ENCODE measurements at regions not wholly inside any gene's neighbourhood (a gene's known extent, or its start where the extent isn't known, plus 50 kb on each side); places are given as distances from the start of the nearest gene placed in this dataset.

GRCh38 chr16:51450376-51450775 lies 299.3 kb upstream of the SALL1 start:
- DNase-seq (ENCODE audit: extremely low spot score) = no peak
- ChIA-PET POLR2A (no interaction called here), CTCF (no interaction called here)
- TF ChIP-seq CTCF (IDR thresholded peaks at IDR 0.05; ENCODE audit: control extremely low read depth, extremely low read depth, low read depth, missing control alignments) = no peak

GRCh38 chr16:51449441-51449840 lies 298.4 kb upstream of the SALL1 start:
- no peak for DNase-seq (ENCODE audit: extremely low spot score)
- TF ChIP-seq CTCF (IDR thresholded peaks at IDR 0.05; ENCODE audit: control extremely low read depth, extremely low read depth, low read depth, missing control alignments) = no peak
- ChIA-PET CTCF (no interaction called here), POLR2A (no interaction called here)

DNA sequence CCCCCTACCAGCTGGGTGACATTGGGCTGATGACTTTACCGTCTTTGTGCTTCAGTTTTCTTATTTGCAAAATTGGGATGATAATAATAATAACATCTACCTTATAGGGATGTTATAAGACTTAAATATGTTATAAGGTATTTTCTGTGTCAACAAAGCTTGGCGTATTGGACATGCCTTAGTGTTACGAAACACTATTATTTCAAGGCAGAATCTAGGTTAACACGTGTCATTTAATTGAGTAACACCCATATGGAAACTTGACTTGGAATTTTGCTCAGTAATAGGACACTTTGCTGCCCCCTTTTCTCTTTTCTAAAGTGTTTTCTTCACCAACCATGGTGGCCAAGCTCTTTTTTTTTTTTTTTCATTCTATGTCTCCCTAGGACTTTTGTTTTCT lies 294.2 kb upstream of the SALL1 start:
- TF ChIP-seq CTCF (IDR thresholded peaks at IDR 0.05; ENCODE audit: control extremely low read depth, extremely low read depth, low read depth, missing control alignments) = no peak
- DNase-seq (ENCODE audit: extremely low spot score) = no peak
- CTCF ChIA-PET = no interaction called here
- POLR2A ChIA-PET = no interaction called here

DNA sequence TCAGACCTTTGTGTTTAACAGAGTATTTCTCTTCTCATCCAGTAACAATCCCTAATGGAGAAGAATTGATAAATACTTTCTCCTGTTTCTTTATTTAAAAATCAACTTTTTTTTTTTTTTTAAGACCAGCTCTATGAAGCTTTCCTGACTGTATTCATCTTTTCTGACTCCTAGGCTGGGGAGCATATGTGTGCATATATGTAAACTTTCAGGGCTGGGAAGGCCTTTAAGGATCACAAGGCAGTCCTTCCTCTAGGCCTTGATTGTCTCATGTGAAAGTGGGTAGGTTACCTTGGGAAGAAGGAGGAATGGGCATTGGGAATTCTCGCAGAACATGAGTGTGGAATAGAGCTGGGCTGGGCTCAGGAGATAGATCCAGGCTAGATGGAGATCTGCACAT lies 292.9 kb upstream of the SALL1 start:
- no peak for DNase-seq (ENCODE audit: extremely low spot score)
- no peak for TF ChIP-seq CTCF (IDR thresholded peaks at IDR 0.05; ENCODE audit: control extremely low read depth, extremely low read depth, low read depth, missing control alignments)
- POLR2A ChIA-PET = no interaction called here
- CTCF ChIA-PET = no interaction called here

GRCh38 chr16:51442141-51442870 lies 291.2 kb upstream of the SALL1 start:
- CTCF ChIA-PET = no interaction called here
- no peak for DNase-seq (ENCODE audit: extremely low spot score)
- no peak for TF ChIP-seq CTCF (IDR thresholded peaks at IDR 0.05; ENCODE audit: control extremely low read depth, extremely low read depth, low read depth, missing control alignments)
- POLR2A ChIA-PET = no interaction called here

- DNase-seq (ENCODE audit: extremely low spot score) = no peak
- ChIA-PET CTCF (interaction anchor here (1.8 kb wide), 1 partner anchor 10 kb away, joined by 5 read pairs; no protein-coding TSS in a partner anchor), POLR2A (no interaction called here)
- TF ChIP-seq CTCF (IDR thresholded peaks at IDR 0.05; ENCODE audit: control extremely low read depth, extremely low read depth, low read depth, missing control alignments) = no peak
Observed at GRCh38 chr16:51440131-51440889, 289.2 kb upstream of the SALL1 start.

All from GM10248 (cell line).